Gastroesophageal sphincter (tissue), 4 donors: ENCODE measurements at regions not wholly inside any gene's neighbourhood (a gene's known extent, or its start where the extent isn't known, plus 50 kb on each side); places are given as distances from the start of the nearest gene placed in this dataset.

Experiments
- ATAC-seq: fragments of 150-250 bp; one replicate; pipeline ENCODE4 v1.9.1; 2016; ENCODE audit warnings: mild to moderate bottlenecking, moderate library complexity
- H3K27ac ChIP-seq, 4 donors: fragments of 200-600 bp; sonication (generic) in 3 of 4; 1 replicate in 3 of 4; 2 replicates in 1 of 4; pipeline ENCODE4 v1.5.1; 2016 to 2019
- H3K27me3 ChIP-seq: fragments of 200-600 bp; sonication (generic); one replicate; pipeline ENCODE4 v1.5.1; 2019
- H3K36me3 ChIP-seq, 2 donors: fragments of 200-600 bp; sonication (generic); one replicate each; pipeline ENCODE4 v1.5.1; 2019; ENCODE audit warnings: control low read depth in 1 of 2
- H3K4me1 ChIP-seq, 3 donors: fragments of 200-600 bp; sonication (generic); 1 replicate in 2 of 3; 2 replicates in 1 of 3; pipeline ENCODE4 v1.5.1; 2016 to 2019; ENCODE audit warnings: control low read depth in 2 of 3
- H3K4me3 ChIP-seq, 2 donors: fragments of 200-600 bp; sonication (generic); one replicate each; pipeline ENCODE4 v1.5.1; 2019; ENCODE audit warnings: mild to moderate bottlenecking in 1 of 2, moderate library complexity in 1 of 2
- H3K9me3 ChIP-seq, 3 donors: fragments of 200-600 bp; sonication (generic); one replicate each; pipeline ENCODE4 v1.5.1; 2017 to 2019; ENCODE audit warnings: control low read depth in 2 of 3
- CTCF ChIP-seq, 4 experiments: fragments of 200-600 bp in 2 of 4; fragments of 450-650 bp in 2 of 4; sonication (generic) in 1 of 4; IDR thresholded peaks; one replicate each; pipeline ENCODE4 v1.5.1; 2017 to 2019; ENCODE audit warnings: antibody characterized with exemption in 4 of 4, mild to moderate bottlenecking in 2 of 4, moderate library complexity in 2 of 4
- EP300 ChIP-seq: sonication (generic); formaldehyde crosslinking; IDR thresholded peaks from one replicate; pipeline ENCODE4 v1.6.1; 2017; ENCODE audit warnings: antibody characterized with exemption, mild to moderate bottlenecking
- POLR2A ChIP-seq, 2 donors: fragments of 450-650 bp; IDR thresholded peaks; one replicate each; pipeline ENCODE4 v1.6.1; 2017; ENCODE audit warnings: antibody characterized with exemption in 2 of 2, mild to moderate bottlenecking in 2 of 2, moderate library complexity in 1 of 2
- POLR2AphosphoS5 ChIP-seq: sonication (generic); formaldehyde crosslinking; IDR thresholded peaks from one replicate; pipeline ENCODE4 v1.6.1; 2017; ENCODE audit warnings: antibody characterized with exemption
- WGBS, 2 donors: methylation state at CpG; one replicate each; pipeline ENCODE4 v1.1.5; 2018; ENCODE audit warnings: low coverage in 1 of 2; 5-methylcytosine and 5-hydroxymethylcytosine counted together

DNA sequence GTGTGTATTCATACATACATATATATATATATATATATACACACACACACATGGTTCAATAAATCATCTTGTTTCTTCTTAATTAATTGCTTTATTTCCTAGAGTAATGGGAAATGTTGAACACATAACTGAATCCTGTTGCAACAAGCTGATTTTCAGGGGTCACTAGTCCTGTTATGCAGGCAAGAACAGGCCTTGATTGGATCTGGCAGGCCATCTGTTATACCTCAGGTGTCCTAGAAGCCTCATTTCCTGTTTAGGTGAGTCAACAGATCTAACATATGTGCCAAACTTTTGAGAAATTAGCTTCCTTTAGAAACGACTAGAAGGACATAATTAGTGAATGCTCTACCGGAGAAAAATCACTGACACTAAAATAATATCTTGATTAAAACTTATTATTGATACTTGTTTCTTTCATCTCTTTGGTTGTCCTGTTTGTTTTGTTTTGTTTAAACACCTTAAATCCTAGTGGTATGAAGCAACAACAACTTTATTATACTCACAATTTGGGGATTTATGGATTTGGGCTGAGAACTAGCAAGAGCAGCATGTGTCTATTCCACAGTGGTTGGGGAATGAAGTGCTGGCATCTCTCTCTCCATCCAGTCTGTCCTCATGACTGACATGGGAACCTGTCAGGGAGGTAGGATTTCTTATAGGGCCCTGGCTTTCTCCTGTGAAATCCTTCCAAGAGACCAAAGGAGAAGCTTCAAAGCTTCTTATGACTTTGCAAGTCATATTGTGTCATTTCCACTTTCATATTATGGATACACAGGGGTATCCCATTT is 552.6 kb downstream of the NSUN3 start:
- ATAC-seq = no peak
- Histone ChIP-seq H3K27me3 (no peaks in the 10 kb centered on the region), H3K36me3 (no peaks in the 10 kb centered on the region), H3K4me3 (no peak overlapping the region), H3K4me1 (no peaks in the 10 kb centered on the region), H3K9me3 (no peaks in the 10 kb centered on the region), H3K27ac (no peak overlapping the region)
- WGBS, 2 donors = 55 to 60% methylated on average over 2 of the region's 2 CpGs
- TF ChIP-seq CTCF (IDR thresholded peaks at IDR 0.05) (no peak), POLR2A (IDR thresholded peaks at IDR 0.05) (no peak), EP300 (no peak), POLR2AphosphoS5 (no peak)

DNA sequence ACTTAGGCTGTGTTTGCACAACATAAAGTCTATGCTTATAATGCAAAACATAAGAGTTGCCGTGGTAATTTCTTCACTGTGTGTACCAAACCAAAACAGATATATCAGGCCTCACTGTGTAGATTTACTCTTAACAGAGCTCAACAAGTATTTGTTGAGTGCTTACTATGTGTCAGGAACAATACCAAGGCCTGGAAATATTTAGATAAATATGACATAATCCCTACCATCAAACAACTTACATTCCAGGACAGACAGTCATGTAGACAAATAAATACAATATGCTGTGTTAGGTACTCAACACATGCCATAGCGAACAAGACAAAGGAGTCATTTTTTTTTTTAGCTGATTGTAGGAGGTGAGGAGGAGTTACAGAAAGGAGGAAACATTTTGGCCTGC is 554.0 kb downstream of the NSUN3 start:
- no peaks in the 10 kb centered on the region for H3K27me3 ChIP-seq
- no peak for ATAC-seq
- H3K4me3 ChIP-seq = no peak overlapping the region
- H3K9me3 ChIP-seq = no peaks in the 10 kb centered on the region
- no peaks in the 10 kb centered on the region for H3K36me3 ChIP-seq
- no peaks in the 10 kb centered on the region for H3K4me1 ChIP-seq
- TF ChIP-seq POLR2A (IDR thresholded peaks at IDR 0.05) = no peak
- no peak for TF ChIP-seq POLR2AphosphoS5
- no peak for TF ChIP-seq EP300
- no peak for TF ChIP-seq CTCF (IDR thresholded peaks at IDR 0.05)
- H3K27ac ChIP-seq = no peak overlapping the region
- 96% methylated on average over 2 of the region's 2 CpGs for WGBS, 2 donors

GRCh38 chr3:94617312-94617711 is 554.5 kb downstream of the NSUN3 start:
- TF ChIP-seq POLR2AphosphoS5 (no peak), EP300 (no peak), POLR2A (IDR thresholded peaks at IDR 0.05) (no peak), CTCF (IDR thresholded peaks at IDR 0.05) (no peak)
- H3K36me3 ChIP-seq = no peaks in the 10 kb centered on the region
- 96 to 100% methylated on average over 1 to 2 of the region's 2 CpGs for WGBS, 2 donors
- no peaks in the 10 kb centered on the region for H3K27me3 ChIP-seq
- no peak for ATAC-seq
- no peak overlapping the region for H3K27ac ChIP-seq
- H3K4me3 ChIP-seq = no peak overlapping the region
- no peaks in the 10 kb centered on the region for H3K9me3 ChIP-seq
- H3K4me1 ChIP-seq = no peaks in the 10 kb centered on the region

- 69 to 70% methylated on average over 3 of the region's 3 CpGs for WGBS, 2 donors
- Histone ChIP-seq H3K27me3 (no peaks in the 10 kb centered on the region), H3K4me3 (no peak overlapping the region), H3K27ac (no peak overlapping the region), H3K9me3 (no peaks in the 10 kb centered on the region), H3K4me1 (no peaks in the 10 kb centered on the region), H3K36me3 (no peaks in the 10 kb centered on the region)
- ATAC-seq = no peak
- no peak for TF ChIP-seq POLR2AphosphoS5
- TF ChIP-seq CTCF (IDR thresholded peaks at IDR 0.05) = no peak
- TF ChIP-seq EP300 = no peak
- no peak for TF ChIP-seq POLR2A (IDR thresholded peaks at IDR 0.05)
Observed at GRCh38 chr3:94619643-94620042, 556.8 kb downstream of the NSUN3 start.

DNA sequence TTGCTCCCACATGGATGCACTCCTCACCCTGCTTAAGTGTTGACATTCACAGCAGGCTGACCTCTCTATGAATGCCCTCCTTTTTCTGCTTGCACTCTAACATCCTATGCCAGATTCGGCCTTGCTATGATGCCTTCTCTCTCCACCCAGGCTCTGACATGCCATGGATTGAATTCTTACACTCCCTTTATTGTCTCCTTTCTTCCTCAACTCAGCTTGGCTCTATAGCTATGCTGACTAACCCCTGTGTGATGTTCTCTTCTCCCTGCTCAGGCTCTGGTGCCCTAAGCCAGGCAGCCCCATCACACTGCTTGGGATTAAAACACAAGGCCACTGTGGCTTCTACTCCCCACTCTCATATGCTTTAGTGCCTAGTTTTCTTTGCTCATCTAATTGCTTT is 563.7 kb downstream of the NSUN3 start:
- H3K36me3 ChIP-seq = no peaks in the 10 kb centered on the region
- no peak for ATAC-seq
- 0% methylated on average over 1 of the region's 1 CpG for WGBS, 2 donors
- no peaks in the 10 kb centered on the region for H3K4me1 ChIP-seq
- no peak overlapping the region for H3K27ac ChIP-seq
- H3K9me3 ChIP-seq = no peaks in the 10 kb centered on the region
- no peak overlapping the region for H3K4me3 ChIP-seq
- no peak for TF ChIP-seq EP300
- no peak for TF ChIP-seq POLR2AphosphoS5
- no peak for TF ChIP-seq CTCF (IDR thresholded peaks at IDR 0.05)
- no peak for TF ChIP-seq POLR2A (IDR thresholded peaks at IDR 0.05)
- no peaks in the 10 kb centered on the region for H3K27me3 ChIP-seq
